ENCODE measurements at regions not wholly inside any gene's neighbourhood (a gene's known extent, or its start where the extent isn't known, plus 50 kb on each side); places are given as distances from the start of the nearest gene placed in this dataset.

GRCh38 chr2:139469985-139470384 lies 689.8 kb upstream of the NXPH2 start:
- TF ChIP-seq, protein P1, sequence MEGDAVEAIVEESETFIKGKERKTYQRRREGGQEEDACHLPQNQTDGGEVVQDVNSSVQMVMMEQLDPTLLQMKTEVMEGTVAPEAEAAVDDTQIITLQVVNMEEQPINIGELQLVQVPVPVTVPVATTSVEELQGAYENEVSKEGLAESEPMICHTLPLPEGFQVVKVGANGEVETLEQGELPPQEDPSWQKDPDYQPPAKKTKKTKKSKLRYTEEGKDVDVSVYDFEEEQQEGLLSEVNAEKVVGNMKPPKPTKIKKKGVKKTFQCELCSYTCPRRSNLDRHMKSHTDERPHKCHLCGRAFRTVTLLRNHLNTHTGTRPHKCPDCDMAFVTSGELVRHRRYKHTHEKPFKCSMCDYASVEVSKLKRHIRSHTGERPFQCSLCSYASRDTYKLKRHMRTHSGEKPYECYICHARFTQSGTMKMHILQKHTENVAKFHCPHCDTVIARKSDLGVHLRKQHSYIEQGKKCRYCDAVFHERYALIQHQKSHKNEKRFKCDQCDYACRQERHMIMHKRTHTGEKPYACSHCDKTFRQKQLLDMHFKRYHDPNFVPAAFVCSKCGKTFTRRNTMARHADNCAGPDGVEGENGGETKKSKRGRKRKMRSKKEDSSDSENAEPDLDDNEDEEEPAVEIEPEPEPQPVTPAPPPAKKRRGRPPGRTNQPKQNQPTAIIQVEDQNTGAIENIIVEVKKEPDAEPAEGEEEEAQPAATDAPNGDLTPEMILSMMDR (IDR thresholded peaks at IDR 0.05; ENCODE audit: insufficient read depth, low read length, poor library complexity, severe bottlenecking) = no peak
- TF ChIP-seq EZH2phosphoT487 (conservative IDR thresholded peaks at IDR 0.05; ENCODE audit: low read length) = no peak
